ENCODE measurements at regions not wholly inside any gene's neighbourhood (a gene's known extent, or its start where the extent isn't known, plus 50 kb on each side); places are given as distances from the start of the nearest gene placed in this dataset.
"Not testable (repeated sequence)": the region's sequence is repeated elsewhere in the genome, so short reads cannot be mapped to it uniquely, and the experiment has no call there.

- TF ChIP-seq, protein P1, sequence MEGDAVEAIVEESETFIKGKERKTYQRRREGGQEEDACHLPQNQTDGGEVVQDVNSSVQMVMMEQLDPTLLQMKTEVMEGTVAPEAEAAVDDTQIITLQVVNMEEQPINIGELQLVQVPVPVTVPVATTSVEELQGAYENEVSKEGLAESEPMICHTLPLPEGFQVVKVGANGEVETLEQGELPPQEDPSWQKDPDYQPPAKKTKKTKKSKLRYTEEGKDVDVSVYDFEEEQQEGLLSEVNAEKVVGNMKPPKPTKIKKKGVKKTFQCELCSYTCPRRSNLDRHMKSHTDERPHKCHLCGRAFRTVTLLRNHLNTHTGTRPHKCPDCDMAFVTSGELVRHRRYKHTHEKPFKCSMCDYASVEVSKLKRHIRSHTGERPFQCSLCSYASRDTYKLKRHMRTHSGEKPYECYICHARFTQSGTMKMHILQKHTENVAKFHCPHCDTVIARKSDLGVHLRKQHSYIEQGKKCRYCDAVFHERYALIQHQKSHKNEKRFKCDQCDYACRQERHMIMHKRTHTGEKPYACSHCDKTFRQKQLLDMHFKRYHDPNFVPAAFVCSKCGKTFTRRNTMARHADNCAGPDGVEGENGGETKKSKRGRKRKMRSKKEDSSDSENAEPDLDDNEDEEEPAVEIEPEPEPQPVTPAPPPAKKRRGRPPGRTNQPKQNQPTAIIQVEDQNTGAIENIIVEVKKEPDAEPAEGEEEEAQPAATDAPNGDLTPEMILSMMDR (IDR thresholded peaks at IDR 0.05; ENCODE audit: insufficient read depth, low read length, missing control alignments) = no peak
- H3K4me3 ChIP-seq (ENCODE audit: low read depth, low read length) = no peak overlapping the region
- no peak for DNase-seq (ENCODE audit: low read depth, low spot score)
- CTCF ChIA-PET = no interaction called here
- POLR2A ChIA-PET = no interaction called here
Observed at GRCh38 chr11:43145653-43146052, 166.1 kb upstream of the API5 start.

DNA sequence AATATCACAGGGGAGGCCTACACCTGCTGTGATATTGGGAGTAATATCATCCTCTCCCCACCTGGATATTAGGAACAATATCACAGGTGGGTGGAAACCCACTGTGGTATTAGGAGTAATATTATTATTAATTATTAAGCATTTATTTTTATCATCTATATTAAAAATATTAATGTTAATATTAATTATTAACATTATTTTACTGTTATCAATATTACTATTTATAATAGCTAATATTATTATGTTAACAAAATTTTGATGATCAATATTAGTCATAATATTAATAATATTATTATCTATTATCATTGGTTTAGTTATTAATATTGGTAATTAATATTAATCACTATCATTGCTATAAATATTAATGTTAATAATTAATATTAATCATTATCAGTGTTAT, 161.1 kb upstream of the API5 start:
- no peak overlapping the region for H3K4me3 ChIP-seq (ENCODE audit: low read depth, low read length)
- DNase-seq (ENCODE audit: low read depth, low spot score) = no peak
- POLR2A ChIA-PET = no interaction called here
- CTCF ChIA-PET = no interaction called here
- TF ChIP-seq, protein P1 (IDR thresholded peaks at IDR 0.05; ENCODE audit: insufficient read depth, low read length, missing control alignments) = no peak

DNA sequence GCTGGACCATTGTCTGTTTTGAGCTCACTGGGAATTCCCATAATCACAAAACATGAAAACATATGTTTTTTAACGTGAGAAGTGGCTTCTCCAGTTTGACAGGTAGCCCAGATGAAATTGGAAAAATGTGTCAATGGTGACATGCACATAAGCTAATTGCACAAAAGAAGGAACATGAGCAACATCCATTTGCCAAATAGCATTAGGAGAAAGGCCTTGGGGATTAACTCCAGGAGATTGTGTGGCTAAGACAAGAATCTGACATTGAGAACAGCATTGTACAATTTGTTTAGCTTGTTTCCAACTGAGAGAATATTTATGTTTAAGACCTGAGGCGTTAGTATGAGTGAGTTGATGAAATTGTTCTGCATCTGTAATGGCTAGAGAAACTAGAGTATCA, 147.0 kb upstream of the API5 start:
- TF ChIP-seq, protein P1 (IDR thresholded peaks at IDR 0.05; ENCODE audit: insufficient read depth, low read length, missing control alignments) = no peak
- ChIA-PET POLR2A (no interaction called here), CTCF (no interaction called here)
- DNase-seq (ENCODE audit: low read depth, low spot score) = no peak
- H3K4me3 ChIP-seq (ENCODE audit: low read depth, low read length) = no peak overlapping the region

DNA sequence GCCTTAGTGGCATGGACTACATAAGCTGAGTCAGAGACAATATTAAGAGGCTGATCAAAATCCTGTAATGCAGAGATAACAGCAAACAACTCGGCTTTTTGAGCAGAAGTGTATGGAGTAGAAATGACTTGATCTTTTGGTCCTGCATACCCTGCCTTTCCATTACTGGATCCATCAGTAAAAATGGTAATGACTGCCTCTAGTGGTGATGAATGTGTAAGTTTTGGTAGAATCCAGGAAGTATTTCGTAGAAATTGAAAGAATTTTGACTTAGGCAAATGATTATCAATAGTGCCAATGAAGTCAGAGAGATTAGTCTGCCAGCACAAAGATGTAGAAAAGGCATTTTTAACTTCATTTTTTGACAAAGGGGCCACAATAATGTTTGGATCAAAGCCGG, 146.4 kb upstream of the API5 start:
- DNase-seq (ENCODE audit: low read depth, low spot score); POLR2A ChIA-PET; CTCF ChIA-PET; H3K4me3 ChIP-seq (ENCODE audit: low read depth, low read length): not testable (repeated sequence)

- CTCF ChIA-PET; POLR2A ChIA-PET; H3K4me3 ChIP-seq (ENCODE audit: low read depth, low read length); DNase-seq (ENCODE audit: low read depth, low spot score): not testable (repeated sequence)
Observed at GRCh38 chr11:43168241-43168640, 143.6 kb upstream of the API5 start.

DNA sequence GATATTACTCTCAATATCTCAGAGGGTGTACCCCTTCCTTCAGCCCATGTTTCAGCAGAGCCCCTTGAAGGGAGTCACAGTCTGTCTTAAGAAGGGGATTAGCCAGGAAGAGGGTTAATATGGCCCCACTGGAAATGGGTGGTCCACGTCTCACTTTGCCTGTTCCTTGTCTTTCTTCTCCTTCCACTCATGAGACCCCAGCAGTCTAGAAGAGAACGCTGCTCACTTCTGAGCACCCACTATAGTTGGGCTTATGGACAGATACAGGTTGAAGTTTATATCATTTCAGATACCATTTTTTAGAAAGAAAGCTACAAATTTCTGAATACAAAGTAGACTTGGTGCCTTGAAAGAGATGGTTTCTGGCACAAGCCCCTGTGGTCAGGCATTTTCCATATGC, 139.3 kb upstream of the API5 start:
- TF ChIP-seq, protein P1 (IDR thresholded peaks at IDR 0.05; ENCODE audit: insufficient read depth, low read length, missing control alignments) = no peak
- DNase-seq (ENCODE audit: low read depth, low spot score) = no peak
- no peak overlapping the region for H3K4me3 ChIP-seq (ENCODE audit: low read depth, low read length)
- CTCF ChIA-PET = no interaction called here
- POLR2A ChIA-PET = no interaction called here

DNA sequence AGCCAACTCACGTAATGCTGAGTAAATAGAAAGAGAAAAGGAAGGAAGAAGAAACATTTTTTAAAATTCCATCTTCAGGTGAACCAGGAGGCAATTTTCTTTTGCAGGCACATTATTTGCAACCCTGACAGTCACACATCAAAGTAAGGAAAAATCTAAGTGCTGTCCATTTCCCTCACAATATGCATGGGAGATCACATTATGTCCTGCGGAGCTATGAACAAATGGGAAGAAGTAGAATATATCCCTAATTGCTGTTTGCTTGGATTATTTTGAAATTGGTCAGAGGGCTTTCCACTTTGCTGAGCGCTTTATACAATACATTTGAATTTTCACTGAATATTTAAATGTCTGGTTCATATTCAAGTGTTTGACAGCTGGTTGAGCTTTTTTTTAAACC, 133.8 kb upstream of the API5 start:
- POLR2A ChIA-PET = no interaction called here
- DNase-seq (ENCODE audit: low read depth, low spot score) = no peak
- CTCF ChIA-PET = no interaction called here
- TF ChIP-seq, protein P1 (IDR thresholded peaks at IDR 0.05; ENCODE audit: insufficient read depth, low read length, missing control alignments) = no peak
- no peak overlapping the region for H3K4me3 ChIP-seq (ENCODE audit: low read depth, low read length)

GRCh38 chr11:43194459-43194858, 117.3 kb upstream of the API5 start:
- H3K4me3 ChIP-seq (ENCODE audit: low read depth, low read length); DNase-seq (ENCODE audit: low read depth, low spot score); CTCF ChIA-PET; POLR2A ChIA-PET: not testable (repeated sequence)

Measured in AG04449 (cell line).